ENCODE measurements at regions not wholly inside any gene's neighbourhood (a gene's known extent, or its start where the extent isn't known, plus 50 kb on each side); places are given as distances from the start of the nearest gene placed in this dataset.

GRCh38 chr5:109529987-109530386 lies 120.2 kb upstream of the PJA2 start:
- DNase-seq (ENCODE audit: low read depth): no peak

GRCh38 chr5:109529520-109529919 lies 119.7 kb upstream of the PJA2 start:
- no peak for DNase-seq (ENCODE audit: low read depth)

GRCh38 chr5:109524555-109524954 lies 114.8 kb upstream of the PJA2 start:
- no peak for DNase-seq (ENCODE audit: low read depth)

- no peak for DNase-seq (ENCODE audit: low read depth)
Measured at GRCh38 chr5:109524026-109524425, 114.3 kb upstream of the PJA2 start.

- DNase-seq (ENCODE audit: low read depth): no peak
Measured at GRCh38 chr5:109522404-109522803, 112.6 kb upstream of the PJA2 start.

GRCh38 chr5:109519416-109519815 lies 109.6 kb upstream of the PJA2 start:
- DNase-seq (ENCODE audit: low read depth): no peak

GRCh38 chr5:109516390-109516789 lies 106.6 kb upstream of the PJA2 start:
- DNase-seq (ENCODE audit: low read depth): no peak

- DNase-seq (ENCODE audit: low read depth): no peak
Measured at GRCh38 chr5:109511980-109512734, 102.4 kb upstream of the PJA2 start.

GRCh38 chr5:109506556-109506955 lies 96.8 kb upstream of the PJA2 start:
- DNase-seq (ENCODE audit: low read depth): no peak

GRCh38 chr5:109496112-109496511 lies 86.3 kb upstream of the PJA2 start:
- DNase-seq (ENCODE audit: low read depth): no peak

GRCh38 chr5:109487753-109488420 lies 78.1 kb upstream of the PJA2 start:
- no peak for DNase-seq (ENCODE audit: low read depth)

- DNase-seq (ENCODE audit: low read depth): no peak
Measured at GRCh38 chr5:109486200-109486804, 76.5 kb upstream of the PJA2 start.

- DNase-seq (ENCODE audit: low read depth): no peak
Measured at GRCh38 chr5:109485030-109485429, 75.3 kb upstream of the PJA2 start.

GRCh38 chr5:109484597-109484996 lies 74.8 kb upstream of the PJA2 start:
- DNase-seq (ENCODE audit: low read depth): no peak

GRCh38 chr5:109483395-109483971 lies 73.7 kb upstream of the PJA2 start:
- no peak for DNase-seq (ENCODE audit: low read depth)

- no peak for DNase-seq (ENCODE audit: low read depth)
Measured at GRCh38 chr5:109482748-109483147, 73.0 kb upstream of the PJA2 start.

GRCh38 chr5:109479260-109479860 lies 69.6 kb upstream of the PJA2 start:
- DNase-seq (ENCODE audit: low read depth): no peak

GRCh38 chr5:109478830-109479229 lies 69.1 kb upstream of the PJA2 start:
- no peak for DNase-seq (ENCODE audit: low read depth)

GRCh38 chr5:109476292-109476691 lies 66.5 kb upstream of the PJA2 start:
- DNase-seq (ENCODE audit: low read depth): no peak

- DNase-seq (ENCODE audit: low read depth): no peak
Measured at GRCh38 chr5:109469896-109470662, 60.3 kb upstream of the PJA2 start.

GRCh38 chr5:109468737-109469420 lies 59.1 kb upstream of the PJA2 start:
- DNase-seq (ENCODE audit: low read depth): peak; percentile 62

Data from stimulated activated CD8-positive, alpha-beta memory T cell treated with anti-CD3 and anti-CD28 coated beads, Interleukin-12 subunit alpha, Interleukin-12 subunit beta, amount 100 ng/mL, for 1 hour (primary cell).